GM21360 (cell line): ENCODE measurements at regions not wholly inside any gene's neighbourhood (a gene's known extent, or its start where the extent isn't known, plus 50 kb on each side); places are given as distances from the start of the nearest gene placed in this dataset.
A peak's percentile ranks its signal among the peaks of the same experiment; 100 is the strongest.
"Not testable (repeated sequence)": the region's sequence is repeated elsewhere in the genome, so short reads cannot be mapped to it uniquely, and the experiment has no call there.

Source experiments
- ATAC-seq: cut with Tn5 transposase; IDR thresholded peaks from one replicate; pipeline ENCODE4 v1.9.1; 2021; ENCODE audit warnings: mild to moderate bottlenecking, moderate library complexity; ENCODE audit not compliant: unreplicated experiment

- ATAC-seq = no peak
Observed at GRCh38 chr11:103584021-103584420, 452.4 kb upstream of the DDI1 start.

GRCh38 chr11:103584720-103585119, 451.7 kb upstream of the DDI1 start:
- no peak for ATAC-seq

- no peak for ATAC-seq
Observed at GRCh38 chr11:103585401-103585800, 451.0 kb upstream of the DDI1 start.

GRCh38 chr11:103585911-103586310, 450.5 kb upstream of the DDI1 start:
- no peak for ATAC-seq

- no peak for ATAC-seq
Observed at GRCh38 chr11:103586756-103587155, 449.7 kb upstream of the DDI1 start.

- ATAC-seq = no peak
Observed at GRCh38 chr11:103587901-103588788, 448.3 kb upstream of the DDI1 start.

- ATAC-seq = no peak
Observed at GRCh38 chr11:103591554-103591953, 444.9 kb upstream of the DDI1 start.

- ATAC-seq = no peak
Observed at GRCh38 chr11:103594283-103594682, 442.2 kb upstream of the DDI1 start.

GRCh38 chr11:103596315-103596714, 440.1 kb upstream of the DDI1 start:
- no peak for ATAC-seq

- ATAC-seq = peak; percentile 99
Observed at GRCh38 chr11:103601225-103601846, 435.1 kb upstream of the DDI1 start.

GRCh38 chr11:103602840-103603239, 433.6 kb upstream of the DDI1 start:
- no peak for ATAC-seq

GRCh38 chr11:103604310-103604709, 432.1 kb upstream of the DDI1 start:
- no peak for ATAC-seq

GRCh38 chr11:103608566-103608965, 427.9 kb upstream of the DDI1 start:
- no peak for ATAC-seq

- ATAC-seq = no peak
Observed at GRCh38 chr11:103609117-103610066, 427.0 kb upstream of the DDI1 start.

GRCh38 chr11:103610435-103610834, 426.0 kb upstream of the DDI1 start:
- ATAC-seq = no peak

GRCh38 chr11:103611526-103612260, 424.7 kb upstream of the DDI1 start:
- ATAC-seq = not testable (repeated sequence)

GRCh38 chr11:103612451-103612850, 424.0 kb upstream of the DDI1 start:
- not testable (repeated sequence) for ATAC-seq

GRCh38 chr11:103616586-103616985, 419.9 kb upstream of the DDI1 start:
- not testable (repeated sequence) for ATAC-seq

GRCh38 chr11:103618528-103618927, 417.9 kb upstream of the DDI1 start:
- no peak for ATAC-seq

- ATAC-seq = peak; percentile 58
Observed at GRCh38 chr11:103619480-103619879, 417.0 kb upstream of the DDI1 start.
